Nucleus accumbens (tissue), 56 donors: ENCODE measurements at regions not wholly inside any gene's neighbourhood (a gene's known extent, or its start where the extent isn't known, plus 50 kb on each side); places are given as distances from the start of the nearest gene placed in this dataset.

Experiments
- DNase-seq, 56 donors: peaks; one replicate each; lab custom pipeline; 2025; lab: John Stamatoyannopoulos, UW

DNA sequence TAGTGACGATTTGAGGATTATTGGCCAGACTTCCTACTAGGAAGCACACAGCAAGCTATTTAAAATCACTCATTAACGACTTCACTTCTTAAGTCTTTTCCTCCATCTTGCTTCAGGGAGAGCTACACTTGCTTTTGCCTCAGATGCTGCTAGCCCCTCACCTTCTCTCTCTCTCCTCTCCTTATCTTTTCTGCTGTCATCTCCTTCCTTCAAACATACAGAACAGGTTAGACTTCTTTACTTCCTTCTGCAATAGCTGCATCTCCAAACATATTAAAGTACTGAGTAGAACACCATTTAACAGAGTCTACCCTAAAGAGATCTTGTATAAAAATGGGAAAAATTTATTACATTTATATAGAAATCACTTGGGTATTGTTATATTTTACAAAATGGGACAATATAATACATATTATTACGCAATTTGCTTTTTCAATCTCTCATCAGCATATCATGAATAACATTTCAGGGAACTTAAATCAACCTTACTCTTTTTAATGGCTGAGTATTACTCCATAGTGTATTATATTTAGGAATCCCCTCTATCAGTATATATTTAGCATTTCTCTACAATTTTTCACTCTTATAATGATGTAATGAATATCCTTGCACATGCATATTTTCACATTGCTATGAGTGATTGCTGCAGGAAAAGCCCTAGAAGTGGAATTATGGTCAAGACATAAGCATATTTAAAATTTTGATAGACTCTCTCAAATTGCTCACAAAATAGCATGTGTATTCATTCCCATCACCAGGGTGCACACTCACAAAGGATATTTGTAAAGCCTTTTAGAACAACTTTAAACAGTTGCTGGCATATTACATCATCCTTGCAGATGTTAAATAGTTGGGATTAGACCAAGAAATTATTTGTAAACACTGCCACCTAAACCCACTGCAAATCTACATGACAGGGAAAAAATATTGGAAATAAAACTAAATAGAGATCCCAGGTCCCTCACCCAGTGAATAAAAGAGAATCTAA is 164.5 kb upstream of the NFIB start:
- no peak for DNase-seq

DNA sequence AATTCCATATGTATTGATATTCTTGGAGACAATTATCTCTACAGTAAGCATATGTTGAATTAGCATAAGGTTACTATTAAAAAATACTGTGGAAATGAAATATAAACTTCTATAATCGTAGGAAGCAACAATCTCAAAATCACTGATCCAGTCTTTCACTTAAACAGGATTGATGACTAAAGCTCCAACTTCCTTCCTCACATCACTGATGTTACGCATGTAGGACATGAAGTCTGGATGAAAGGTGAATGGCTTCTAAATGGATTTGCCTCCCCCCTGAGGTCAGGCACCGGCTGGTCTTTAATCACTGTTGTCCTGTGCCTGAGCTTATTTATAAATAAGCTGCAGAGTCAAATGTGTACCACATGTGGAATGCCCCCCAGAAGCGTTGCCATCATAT is 157.1 kb upstream of the NFIB start:
- DNase-seq: no peak

- no peak for DNase-seq
Measured at GRCh38 chr9:14467675-14468374, 153.9 kb upstream of the NFIB start.

- DNase-seq: no peak
Measured at GRCh38 chr9:14466828-14467227, 152.9 kb upstream of the NFIB start.

DNA sequence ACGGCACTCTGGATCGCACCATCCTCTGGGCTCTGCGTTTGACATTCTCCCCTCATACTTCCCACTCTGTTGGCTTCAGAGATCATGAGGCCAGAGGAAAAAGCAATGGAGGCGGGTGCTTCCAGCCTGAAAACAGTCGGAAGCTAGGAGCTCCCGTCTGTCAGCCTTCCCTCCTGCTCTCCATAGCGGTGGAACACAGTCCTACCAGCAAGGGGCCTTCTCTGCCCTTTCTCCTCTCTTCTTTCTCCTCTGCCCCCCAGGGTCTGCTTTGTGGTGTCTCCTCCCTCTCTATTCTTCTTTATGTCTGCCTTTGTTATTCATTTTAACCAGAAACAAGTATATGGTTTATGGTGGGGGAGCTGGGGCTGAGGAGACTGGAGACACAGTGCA is 152.5 kb upstream of the NFIB start:
- no peak for DNase-seq

DNA sequence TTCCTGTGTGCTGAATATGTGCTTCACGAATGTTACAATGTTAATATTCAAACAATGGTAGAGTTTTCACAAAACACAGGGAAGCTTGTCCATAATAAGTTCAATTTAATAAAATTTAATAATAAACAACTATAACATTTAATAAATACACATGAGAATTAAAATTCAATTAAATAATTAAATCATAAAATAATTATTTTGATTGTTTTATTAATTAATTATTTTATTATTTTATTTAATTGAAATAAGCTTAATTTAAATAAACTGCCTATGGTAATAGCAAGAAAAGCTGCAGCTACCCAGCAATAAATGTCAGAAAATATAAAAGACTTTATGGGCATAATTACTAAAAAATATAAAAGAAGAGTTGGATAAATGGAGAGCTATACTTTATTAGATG is 149.0 kb upstream of the NFIB start:
- DNase-seq: no peak

GRCh38 chr9:14455243-14455642 is 141.3 kb upstream of the NFIB start:
- no peak for DNase-seq

DNA sequence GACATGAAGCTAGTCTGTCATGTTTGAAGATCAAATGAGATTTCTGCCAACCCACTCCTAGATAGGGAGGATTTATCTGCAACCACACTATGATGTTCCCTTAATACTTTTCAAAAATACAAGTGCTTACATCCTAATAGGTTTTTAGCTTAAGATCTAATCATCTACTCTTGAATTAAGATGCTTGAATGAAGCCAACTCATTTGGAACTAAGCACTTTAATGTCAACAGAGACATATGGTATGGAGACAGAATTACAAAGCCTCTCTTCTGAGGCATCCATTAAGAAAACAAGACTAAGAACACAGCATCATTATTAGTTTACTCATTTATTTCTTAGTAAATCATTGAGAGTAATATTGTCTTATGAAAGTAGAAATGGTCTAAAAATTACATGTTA is 139.3 kb upstream of the NFIB start:
- no peak for DNase-seq

DNA sequence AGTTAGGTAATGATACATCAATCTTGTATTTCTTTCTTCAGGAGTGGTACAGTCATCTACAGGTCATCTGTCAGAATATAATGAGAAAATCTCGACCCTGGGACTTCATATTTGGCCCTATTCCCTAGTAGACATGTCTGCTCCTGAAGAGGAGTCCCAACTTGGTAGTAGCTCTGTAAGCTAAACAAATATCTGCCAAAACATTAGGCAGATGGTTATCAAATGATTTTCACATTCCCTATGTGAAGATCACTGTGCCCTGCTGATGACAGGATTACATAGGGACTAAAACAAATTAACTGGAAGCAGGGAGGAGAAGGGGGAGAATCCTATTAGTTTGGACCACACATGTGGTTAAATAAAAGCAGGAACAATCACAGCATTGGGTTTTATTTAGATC is 138.6 kb upstream of the NFIB start:
- no peak for DNase-seq

DNA sequence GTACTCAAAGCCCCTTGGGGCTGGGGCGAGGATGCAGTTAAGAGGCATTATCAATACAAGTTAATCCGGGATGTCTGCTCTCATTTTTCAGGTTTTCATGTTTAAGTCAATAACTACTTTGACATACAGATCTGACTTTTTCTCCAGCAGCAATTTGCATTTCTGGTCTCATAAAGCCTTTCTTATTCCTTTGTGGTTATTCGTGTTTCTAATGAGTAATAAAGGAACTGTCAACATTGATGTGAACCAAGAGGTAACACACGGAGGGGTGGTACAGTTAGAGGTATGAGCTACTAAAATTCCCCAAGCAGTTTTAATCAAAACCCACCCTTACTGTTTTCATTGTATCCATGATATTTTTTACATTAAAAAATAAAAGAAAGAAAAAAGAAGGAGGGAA is 138.0 kb upstream of the NFIB start:
- no peak for DNase-seq

DNA sequence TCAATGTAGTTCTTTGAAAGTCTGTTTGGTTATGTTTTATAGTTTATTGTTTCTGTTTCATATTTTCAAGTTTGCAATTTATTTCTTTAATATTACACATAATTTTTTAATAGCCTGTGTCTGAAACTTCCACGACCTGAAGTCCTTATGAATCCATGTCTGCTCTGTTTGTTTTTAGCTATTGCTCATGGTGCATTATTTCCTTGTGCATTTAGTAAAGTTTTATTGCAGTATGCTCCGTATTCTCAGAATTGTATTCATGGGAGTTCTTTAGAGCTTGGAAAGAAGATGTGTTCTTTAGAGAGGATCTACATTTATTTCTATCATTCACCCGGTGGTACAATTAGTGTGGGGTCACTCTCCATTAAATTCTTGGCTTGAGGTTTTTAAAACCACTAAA is 133.2 kb upstream of the NFIB start:
- DNase-seq: no peak

DNA sequence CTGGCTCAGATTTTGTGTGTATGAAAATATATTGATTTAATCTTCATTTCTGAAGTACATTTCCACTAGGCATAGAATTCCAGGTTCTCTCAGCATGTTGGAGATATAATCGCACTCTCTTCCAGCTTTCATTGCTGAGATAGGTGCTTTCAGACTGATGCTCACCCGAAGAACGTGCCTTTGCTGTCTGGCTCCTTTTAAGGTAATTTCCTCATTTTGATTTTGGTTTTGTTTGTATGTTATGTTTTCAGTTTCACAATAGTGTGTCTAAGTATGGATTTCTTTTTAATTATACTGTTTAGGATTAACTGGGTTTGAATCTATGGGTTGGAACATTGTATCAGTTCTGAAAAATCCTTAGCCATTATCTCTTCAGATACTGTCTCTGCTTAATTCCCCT is 132.0 kb upstream of the NFIB start:
- no peak for DNase-seq

GRCh38 chr9:14442956-14443355 is 129.0 kb upstream of the NFIB start:
- DNase-seq: no peak

- no peak for DNase-seq
Measured at GRCh38 chr9:14441976-14442651, 128.2 kb upstream of the NFIB start.

DNA sequence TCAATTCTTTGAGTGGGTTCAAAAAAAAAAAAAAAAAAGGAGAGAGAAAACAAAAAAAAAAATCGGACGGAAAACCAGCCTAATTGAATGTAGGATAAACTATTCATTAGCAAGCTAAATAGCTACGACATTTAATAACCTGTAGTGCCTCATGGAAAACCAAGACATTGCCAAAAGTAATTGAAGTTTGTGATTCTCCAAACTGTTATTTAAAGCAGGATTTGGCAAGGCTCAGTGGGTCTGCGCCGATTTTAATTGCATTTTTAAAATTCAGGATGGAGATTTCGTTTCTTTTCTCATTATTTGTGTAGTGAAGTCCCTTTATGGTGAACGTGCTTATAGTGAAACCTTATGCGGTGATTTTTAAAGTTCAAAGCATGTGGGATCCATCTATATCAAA is 127.2 kb upstream of the NFIB start:
- DNase-seq: no peak

- no peak for DNase-seq
Measured at GRCh38 chr9:14440062-14440461, 126.1 kb upstream of the NFIB start.

GRCh38 chr9:14439555-14439954 is 125.6 kb upstream of the NFIB start:
- DNase-seq: no peak

GRCh38 chr9:14438232-14439021 is 124.5 kb upstream of the NFIB start:
- DNase-seq: no peak

DNA sequence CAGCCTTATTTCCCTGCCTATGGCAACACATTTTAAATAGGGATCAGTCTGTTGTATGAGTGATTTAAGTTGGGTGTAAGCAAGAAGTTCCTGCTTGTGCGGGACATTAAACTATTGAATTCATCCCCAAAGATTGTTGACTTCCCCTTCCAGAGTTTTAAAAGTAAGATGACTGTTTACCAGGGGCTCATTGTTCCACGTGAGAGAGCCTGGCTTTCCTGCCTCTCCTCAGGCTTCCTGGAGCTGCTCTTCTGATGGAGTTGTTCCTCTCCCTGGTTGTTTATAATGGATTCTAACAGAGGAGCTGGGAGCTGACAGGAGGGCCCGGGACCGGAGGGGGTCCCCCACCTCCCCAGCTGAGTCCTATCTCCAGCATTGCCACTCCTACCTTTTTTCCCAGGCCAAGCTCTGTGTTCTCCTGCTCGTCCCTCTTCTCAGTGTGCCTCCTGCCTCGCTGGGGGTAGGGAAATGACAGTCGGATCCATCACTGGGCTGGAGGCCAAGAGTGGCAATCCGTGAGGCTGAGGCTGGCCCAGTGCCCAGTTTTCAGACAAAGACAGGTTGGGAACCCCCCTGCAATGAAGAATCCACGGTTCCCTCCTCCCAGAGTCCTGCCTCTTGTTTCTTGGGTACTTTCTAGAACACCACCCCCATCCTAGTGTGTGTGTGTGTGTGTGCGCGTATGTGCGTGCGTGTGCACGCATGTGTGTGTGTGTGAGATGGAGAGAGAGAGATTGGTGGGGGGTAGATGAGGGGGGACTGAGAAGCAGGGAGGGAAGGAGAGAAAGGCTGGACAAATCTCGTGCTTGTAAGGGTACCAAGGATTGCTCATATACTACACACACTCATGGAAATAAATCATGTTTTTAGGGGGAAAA is 123.7 kb upstream of the NFIB start:
- peak in 10 of 56 donors; percentile 2 to 68 (median 15) for DNase-seq

- DNase-seq: no peak
Measured at GRCh38 chr9:14435871-14436270, 121.9 kb upstream of the NFIB start.
